ENCODE measurements at regions not wholly inside any gene's neighbourhood (a gene's known extent, or its start where the extent isn't known, plus 50 kb on each side); places are given as distances from the start of the nearest gene placed in this dataset.

GRCh38 chr4:110289601-110290100 lies 91.2 kb upstream of the ELOVL6 start:
- TF ChIP-seq CTCF (IDR thresholded peaks at IDR 0.05): no peak
- TF ChIP-seq ZFX (IDR thresholded peaks at IDR 0.05; ENCODE audit: borderline replicate concordance): no peak

All from 22Rv1 (cell line).